Activated CD4-positive, alpha-beta memory T cell treated with anti-CD3 and anti-CD28 coated beads, Interleukin-2, amount 10 ng/mL, durations not matched to agents 7 days and 5 days (primary cell): ENCODE measurements at regions not wholly inside any gene's neighbourhood (a gene's known extent, or its start where the extent isn't known, plus 50 kb on each side); places are given as distances from the start of the nearest gene placed in this dataset.
A peak's percentile ranks its signal among the peaks of the same experiment; 100 is the strongest.

Experiments used
- CTCF ChIA-PET: fragments of 350-600 bp; sonication (Branson Sonifier 250); formaldehyde crosslinking; loops from one replicate; lab custom pipeline; 2021; ENCODE audit warnings: antibody characterized with exemption, inconsistent platforms; lab: Charles Lee
- POLR2A ChIA-PET: fragments of 350-600 bp; sonication (Branson Sonifier 250); formaldehyde crosslinking; loops from one replicate; lab custom pipeline; 2021; ENCODE audit warnings: antibody characterized with exemption; lab: Charles Lee
- DNase-seq: peaks from one replicate; pipeline ENCODE4 v3.0.0-alpha.2; 2020
- H3K27ac Mint-ChIP-seq: one replicate; pipeline ENCODE4 v1.8.0; 2021; ENCODE audit warnings: mild to moderate bottlenecking, mixed read lengths
- H3K27me3 Mint-ChIP-seq: one replicate; pipeline ENCODE4 v1.8.0; 2021; ENCODE audit warnings: mixed read lengths
- H3K36me3 Mint-ChIP-seq: one replicate; pipeline ENCODE4 v1.8.0; 2021; ENCODE audit warnings: low read depth, mixed read lengths
- H3K4me1 Mint-ChIP-seq: one replicate; pipeline ENCODE4 v1.8.0; 2021; ENCODE audit warnings: mixed read lengths
- H3K4me3 Mint-ChIP-seq: one replicate; pipeline ENCODE4 v1.8.0; 2021; ENCODE audit warnings: mild to moderate bottlenecking, mixed read lengths
- H3K9me3 Mint-ChIP-seq: one replicate; pipeline ENCODE4 v1.8.0; 2021; ENCODE audit warnings: mixed read lengths

DNA sequence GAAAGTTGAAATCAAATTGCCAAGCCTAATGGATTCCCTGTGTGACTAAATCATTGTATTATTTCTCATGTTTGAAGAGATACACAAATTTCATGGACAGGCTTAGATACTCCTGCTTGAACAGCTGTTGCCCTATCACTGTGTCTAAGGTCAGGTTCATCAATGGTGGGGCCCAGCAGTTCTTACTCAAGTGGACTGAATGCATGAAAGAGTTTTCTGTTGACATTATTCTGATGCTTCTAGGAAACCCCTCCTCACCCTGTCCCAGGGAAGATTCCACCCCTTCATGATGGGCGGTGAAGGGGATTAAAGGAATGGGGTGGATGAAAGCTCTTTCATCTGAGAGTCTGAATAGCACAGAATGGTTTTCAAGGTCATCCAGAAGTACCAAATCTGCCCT lies 148.8 kb downstream of the INO80D start:
- Mint-ChIP-seq H3K9me3 (no peaks in the 10 kb centered on the region), H3K27ac (no peak overlapping the region), H3K27me3 (peaks cover 5% of the 10 kb centered on the region), H3K4me1 (no peaks in the 10 kb centered on the region), H3K4me3 (no peak overlapping the region), H3K36me3 (no peaks in the 10 kb centered on the region)
- POLR2A ChIA-PET, result no interaction called here
- no peak for DNase-seq
- CTCF ChIA-PET, result interaction anchor here (1.9 kb wide), 1 partner anchor 11 kb away, joined by 13 read pairs; no protein-coding TSS in a partner anchor

DNA sequence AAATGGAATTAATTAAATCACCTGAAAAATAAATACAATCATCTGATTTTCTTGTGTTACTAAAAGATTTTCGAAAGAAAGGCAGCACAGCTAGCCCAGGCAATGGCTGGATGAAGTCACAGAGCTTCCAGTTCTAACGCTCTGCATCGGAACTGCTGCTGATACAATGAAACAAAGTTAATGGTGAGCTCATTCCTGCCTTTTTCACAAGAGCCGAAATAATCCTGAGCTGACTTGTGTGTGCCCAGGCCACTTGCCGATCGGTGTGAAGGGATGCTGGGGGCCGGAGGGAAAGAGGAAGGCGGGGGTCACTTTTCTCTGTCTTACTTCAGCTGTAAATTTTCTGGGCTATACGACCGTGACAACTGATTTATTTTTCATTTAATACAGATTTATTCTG lies 149.5 kb downstream of the INO80D start:
- POLR2A ChIA-PET, result no interaction called here
- H3K36me3 Mint-ChIP-seq, result no peaks in the 10 kb centered on the region
- H3K27me3 Mint-ChIP-seq, result peaks cover 5% of the 10 kb centered on the region
- CTCF ChIA-PET, result interaction anchor here (0.7 to 1.9 kb wide), 5 partner anchors 10 to 45 kb away, joined by 3 to 13 read pairs (median 7); no protein-coding TSS in a partner anchor
- no peak for DNase-seq
- no peak overlapping the region for H3K4me3 Mint-ChIP-seq
- no peaks in the 10 kb centered on the region for H3K4me1 Mint-ChIP-seq
- no peaks in the 10 kb centered on the region for H3K9me3 Mint-ChIP-seq
- no peak overlapping the region for H3K27ac Mint-ChIP-seq

GRCh38 chr2:205934443-205934842 lies 151.5 kb downstream of the INO80D start:
- Mint-ChIP-seq H3K27me3 (peaks cover 9% of the 10 kb centered on the region), H3K27ac (no peak overlapping the region), H3K4me1 (no peaks in the 10 kb centered on the region), H3K9me3 (no peaks in the 10 kb centered on the region), H3K4me3 (no peak overlapping the region), H3K36me3 (no peaks in the 10 kb centered on the region)
- CTCF ChIA-PET, result interaction anchor here (0.9 to 1.2 kb wide), 2 partner anchors 9 to 12 kb away, joined by 3 to 4 read pairs; no protein-coding TSS in a partner anchor
- no peak for DNase-seq
- POLR2A ChIA-PET, result no interaction called here

DNA sequence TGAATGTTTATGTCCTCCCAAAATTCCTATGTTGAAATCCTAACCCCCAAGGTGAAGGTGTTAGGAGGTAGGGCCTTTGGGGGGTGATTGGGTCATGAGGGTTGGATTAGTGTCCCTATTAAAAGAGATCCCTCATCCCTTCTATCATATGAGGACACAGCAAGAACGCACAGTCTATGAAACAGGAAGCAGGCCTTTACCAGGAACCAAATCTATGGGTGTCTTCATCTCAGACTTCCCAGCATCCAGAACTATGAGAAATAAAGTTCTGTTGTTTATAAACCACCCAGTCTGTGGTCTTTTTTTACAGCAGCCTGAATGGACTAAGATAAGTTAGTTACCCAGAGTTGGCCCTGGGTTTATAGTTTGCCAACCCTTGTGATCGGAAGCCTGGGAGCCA lies 153.1 kb downstream of the INO80D start:
- Mint-ChIP-seq H3K36me3 (no peaks in the 10 kb centered on the region), H3K27ac (no peak overlapping the region), H3K4me3 (no peak overlapping the region), H3K4me1 (no peaks in the 10 kb centered on the region), H3K27me3 (peaks cover 14% of the 10 kb centered on the region), H3K9me3 (no peaks in the 10 kb centered on the region)
- ChIA-PET POLR2A (no interaction called here), CTCF (no interaction called here)
- no peak for DNase-seq

DNA sequence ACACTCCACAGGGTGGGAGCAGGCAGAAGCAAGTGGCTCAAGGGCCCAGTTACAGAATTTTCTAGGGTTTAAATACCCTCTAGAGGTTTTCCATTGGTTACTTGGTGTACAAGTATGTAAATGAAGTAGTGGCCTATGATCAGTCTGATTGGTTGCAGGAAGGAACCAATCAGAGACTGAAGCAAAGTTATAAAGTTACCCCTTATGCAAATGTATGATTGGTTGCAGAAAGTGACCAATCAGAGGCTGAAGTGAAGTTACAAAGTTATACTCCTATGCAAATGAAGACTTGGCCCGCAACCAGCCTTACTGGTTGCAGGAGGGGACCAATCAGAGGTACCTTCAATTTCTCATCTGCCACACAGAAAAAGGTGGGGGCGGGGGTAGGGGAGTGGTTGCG lies 154.6 kb downstream of the INO80D start:
- H3K4me1 Mint-ChIP-seq, result peaks cover 1% of the 10 kb centered on the region
- CTCF ChIA-PET, result no interaction called here
- POLR2A ChIA-PET, result no interaction called here
- no peaks in the 10 kb centered on the region for H3K9me3 Mint-ChIP-seq
- DNase-seq, result no peak
- H3K27me3 Mint-ChIP-seq, result peaks cover 18% of the 10 kb centered on the region
- no peaks in the 10 kb centered on the region for H3K36me3 Mint-ChIP-seq
- no peak overlapping the region for H3K27ac Mint-ChIP-seq
- no peak overlapping the region for H3K4me3 Mint-ChIP-seq

DNA sequence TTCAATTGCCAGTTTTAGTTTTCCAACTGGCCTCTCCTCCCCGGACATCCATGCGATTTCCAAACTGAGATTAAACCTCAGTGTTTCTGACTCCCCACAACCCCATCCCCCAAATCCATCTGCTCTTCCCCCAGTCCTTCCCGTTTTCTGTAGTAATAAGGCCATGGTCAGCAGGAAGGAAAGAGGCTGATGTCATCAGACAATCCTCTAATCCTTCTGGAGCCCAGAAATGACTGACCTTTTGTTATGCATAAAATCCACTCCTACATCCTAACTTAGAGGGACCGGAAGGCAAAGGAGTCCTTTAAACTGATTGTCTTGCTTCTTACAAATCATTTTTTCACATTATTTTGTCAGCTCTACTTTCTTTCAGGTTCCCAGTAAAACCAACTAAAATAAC lies 155.8 kb downstream of the INO80D start:
- no peak overlapping the region for H3K27ac Mint-ChIP-seq
- no peaks in the 10 kb centered on the region for H3K9me3 Mint-ChIP-seq
- peaks cover 28% of the 10 kb centered on the region for H3K27me3 Mint-ChIP-seq
- ChIA-PET CTCF (no interaction called here), POLR2A (no interaction called here)
- DNase-seq, result no peak
- H3K4me1 Mint-ChIP-seq, result peaks cover 7% of the 10 kb centered on the region
- no peak overlapping the region for H3K4me3 Mint-ChIP-seq
- H3K36me3 Mint-ChIP-seq, result no peaks in the 10 kb centered on the region

DNA sequence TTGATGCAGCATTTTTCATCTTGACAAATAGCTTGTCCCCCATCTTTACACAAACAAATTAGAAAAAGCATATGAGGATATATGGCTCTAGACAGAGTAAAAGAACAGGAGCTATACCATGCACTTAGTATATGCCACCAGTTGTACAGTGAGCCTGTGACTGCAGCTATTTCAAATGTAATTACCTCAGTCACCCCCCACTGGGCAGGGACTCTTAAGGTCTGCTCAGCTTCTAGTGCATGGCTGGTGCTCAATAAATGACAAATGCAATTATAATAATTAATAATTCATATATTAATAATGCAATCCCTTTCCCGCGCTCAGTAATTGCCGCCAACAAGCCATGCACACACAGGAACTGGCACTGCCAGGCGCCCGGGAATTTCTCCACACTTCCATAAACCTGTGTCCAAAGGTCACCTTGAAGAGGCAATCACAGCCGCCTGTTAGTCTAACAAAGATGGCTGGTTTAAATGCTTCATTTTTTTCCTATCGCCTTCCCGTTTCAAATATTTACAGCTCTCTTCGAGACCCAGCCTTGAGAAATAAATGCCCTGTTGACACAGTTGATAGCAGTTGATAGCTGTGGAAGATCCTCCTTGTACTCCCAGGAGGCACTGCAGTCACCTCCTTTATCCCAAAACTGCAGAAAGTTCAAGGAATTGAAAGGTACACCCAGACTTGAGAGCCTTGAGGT lies 156.6 kb downstream of the INO80D start:
- Mint-ChIP-seq H3K4me3 (no peak overlapping the region), H3K9me3 (no peaks in the 10 kb centered on the region), H3K27me3 (peaks cover 36% of the 10 kb centered on the region), H3K27ac (no peak overlapping the region), H3K4me1 (peaks cover 7% of the 10 kb centered on the region), H3K36me3 (no peaks in the 10 kb centered on the region)
- ChIA-PET CTCF (no interaction called here), POLR2A (interaction anchor here (1.0 kb wide), 1 partner anchor 24 kb away, joined by 3 read pairs; no protein-coding TSS in a partner anchor)
- DNase-seq, result no peak

- no peak overlapping the region for H3K27ac Mint-ChIP-seq
- no peaks in the 10 kb centered on the region for H3K36me3 Mint-ChIP-seq
- peaks cover 47% of the 10 kb centered on the region for H3K27me3 Mint-ChIP-seq
- peaks cover 7% of the 10 kb centered on the region for H3K4me1 Mint-ChIP-seq
- peak; percentile 69 for DNase-seq
- ChIA-PET CTCF (interaction anchor here (0.5 to 1.6 kb wide), 20 partner anchors 8 to 1854 kb away, joined by 3 to 8 read pairs (median 4); no protein-coding TSS in a partner anchor), POLR2A (no interaction called here)
- H3K9me3 Mint-ChIP-seq, result no peaks in the 10 kb centered on the region
- H3K4me3 Mint-ChIP-seq, result no peak overlapping the region
These were observed 160.3 kb downstream of the INO80D start for GRCh38 chr2:205925373-205926337.

DNA sequence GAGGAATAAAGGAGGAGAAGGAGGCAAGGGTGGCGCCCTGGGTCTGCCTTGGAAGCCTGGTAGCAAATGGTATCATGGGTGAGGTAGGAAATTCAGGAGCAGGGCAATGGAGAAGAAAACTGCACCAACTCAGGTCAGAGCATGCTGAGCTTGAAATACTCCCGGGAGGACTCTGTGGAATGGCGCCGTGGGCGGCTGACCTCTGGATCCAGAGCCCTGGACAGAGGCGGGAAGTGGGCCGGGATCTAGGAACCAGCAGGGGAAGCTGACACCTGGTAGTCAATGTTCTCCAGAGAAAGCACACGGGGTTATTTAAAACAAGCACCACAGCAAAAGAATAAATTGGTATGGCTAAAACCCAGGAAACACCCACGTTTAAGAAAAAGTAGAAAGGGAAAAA lies 161.3 kb downstream of the INO80D start:
- Mint-ChIP-seq H3K27me3 (peaks cover 48% of the 10 kb centered on the region), H3K4me1 (peaks cover 7% of the 10 kb centered on the region), H3K27ac (no peak overlapping the region), H3K36me3 (no peaks in the 10 kb centered on the region), H3K4me3 (no peak overlapping the region), H3K9me3 (no peaks in the 10 kb centered on the region)
- no peak for DNase-seq
- POLR2A ChIA-PET, result no interaction called here
- CTCF ChIA-PET, result interaction anchor here (1.6 kb wide), 2 partner anchors 14 to 24 kb away, joined by 7 to 8 read pairs; no protein-coding TSS in a partner anchor

DNA sequence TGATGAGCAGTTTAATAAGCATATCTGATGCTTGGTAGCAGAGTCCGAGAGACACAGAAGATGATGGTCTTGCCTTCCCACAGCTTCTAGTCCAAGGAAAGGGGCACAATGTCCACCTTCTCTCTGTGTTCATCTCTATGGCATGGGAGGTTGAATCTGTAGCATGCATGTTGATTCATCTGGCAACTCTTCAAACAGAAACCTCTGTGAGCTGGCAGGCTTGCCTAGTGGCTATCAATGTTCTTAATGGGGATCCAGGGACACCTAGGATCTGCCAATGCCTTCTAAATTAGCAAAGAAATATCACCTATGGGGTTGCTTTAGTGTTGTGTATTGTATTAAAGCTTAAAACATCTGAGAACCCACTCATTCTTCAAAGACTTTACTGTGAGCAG lies 170.8 kb downstream of the INO80D start:
- CTCF ChIA-PET, result no interaction called here

DNA sequence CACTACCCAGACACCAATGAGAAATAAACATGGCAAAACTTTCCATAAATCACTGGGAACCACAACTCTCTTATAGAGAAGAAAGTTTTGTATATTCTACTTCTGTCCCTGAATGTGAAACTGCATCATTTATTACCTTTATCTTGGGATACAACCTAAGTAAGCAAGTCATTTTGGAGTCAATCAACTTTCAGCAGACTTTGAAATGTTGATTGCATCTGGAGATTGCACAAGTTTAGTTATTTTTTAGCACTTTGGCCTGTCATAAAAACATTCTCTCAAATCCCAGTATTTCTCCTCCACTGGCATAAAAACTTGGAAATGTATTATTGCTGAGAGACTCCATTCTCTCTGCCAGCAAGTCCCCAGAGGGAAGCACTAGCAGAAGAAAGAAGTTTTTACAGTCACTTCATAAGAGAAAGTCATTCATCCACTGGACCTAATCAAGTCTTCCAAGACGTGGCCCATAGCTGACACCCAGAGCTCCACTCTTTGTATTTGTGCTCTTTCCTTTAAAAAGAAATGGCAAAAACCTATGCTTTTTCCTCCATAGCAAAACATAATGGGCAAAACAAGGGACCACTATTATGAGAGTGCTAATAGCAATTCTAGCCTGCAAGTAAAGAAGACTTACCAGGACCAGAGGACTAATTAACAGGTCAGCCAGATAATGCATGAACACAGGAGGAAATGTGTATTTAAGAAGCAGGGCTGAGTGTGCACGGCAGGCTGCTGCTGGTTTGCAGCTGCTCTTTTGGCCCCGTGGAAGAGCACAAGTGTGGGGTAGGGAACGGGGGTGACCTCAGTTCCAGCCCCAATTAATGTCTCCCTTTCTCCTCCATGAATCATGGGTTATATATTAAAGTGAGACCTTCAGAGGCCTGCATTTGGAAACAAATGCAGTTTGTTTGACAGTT lies 171.5 kb downstream of the INO80D start:
- ChIA-PET POLR2A (no interaction called here), CTCF (no interaction called here)
- H3K9me3 Mint-ChIP-seq, result no peaks in the 10 kb centered on the region
- no peak overlapping the region for H3K4me3 Mint-ChIP-seq
- no peak overlapping the region for H3K27ac Mint-ChIP-seq
- no peak for DNase-seq
- no peaks in the 10 kb centered on the region for H3K36me3 Mint-ChIP-seq
- H3K4me1 Mint-ChIP-seq, result no peaks in the 10 kb centered on the region
- peaks cover 22% of the 10 kb centered on the region for H3K27me3 Mint-ChIP-seq

More for the DNA sequence above, 170.8 kb downstream of the INO80D start:
- Mint-ChIP-seq H3K4me3 (no peak overlapping the region), H3K27me3 (peaks cover 22% of the 10 kb centered on the region), H3K4me1 (no peaks in the 10 kb centered on the region), H3K36me3 (no peaks in the 10 kb centered on the region), H3K9me3 (no peaks in the 10 kb centered on the region), H3K27ac (no peak overlapping the region)
- DNase-seq, result no peak
- POLR2A ChIA-PET, result no interaction called here

- Mint-ChIP-seq H3K27ac (no peak overlapping the region), H3K9me3 (no peaks in the 10 kb centered on the region), H3K36me3 (no peaks in the 10 kb centered on the region), H3K4me1 (no peaks in the 10 kb centered on the region), H3K4me3 (no peak overlapping the region), H3K27me3 (peaks cover 24% of the 10 kb centered on the region)
- DNase-seq, result no peak
- CTCF ChIA-PET, result no interaction called here
- POLR2A ChIA-PET, result no interaction called here
These were observed 172.3 kb downstream of the INO80D start for GRCh38 chr2:205913668-205914067.
